ENCODE measurements at regions not wholly inside any gene's neighbourhood (a gene's known extent, or its start where the extent isn't known, plus 50 kb on each side); places are given as distances from the start of the nearest gene placed in this dataset.

DNA sequence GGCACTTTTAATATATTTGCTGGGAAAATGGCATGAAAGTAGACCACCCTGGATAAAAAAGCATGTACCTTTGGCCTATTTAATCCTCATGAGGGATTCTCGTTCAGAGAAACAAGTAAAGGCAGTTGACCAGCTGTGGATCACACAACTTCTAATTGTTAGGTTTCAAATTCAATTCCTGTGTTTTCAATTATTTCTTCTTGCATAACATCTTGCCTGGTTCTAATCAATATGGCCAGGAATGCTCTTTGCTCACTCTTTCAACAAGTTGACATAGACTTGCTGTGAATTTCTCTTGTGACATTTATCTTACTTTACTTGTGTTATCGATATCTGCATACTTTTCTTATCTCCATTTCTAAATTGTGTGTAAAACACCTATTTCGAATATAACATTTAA is 211.8 kb downstream of the SLC7A11 start:
- intact Hi-C loops (cut with micrococcal nuclease) (no loop called here), dilution Hi-C loops (cut with HindIII; ENCODE audit: low sequenced_read_pairs, unreplicated experiment) (no loop called here)

More for the DNA sequence above, 211.8 kb downstream of the SLC7A11 start:
- Histone ChIP-seq H2BK5ac (ENCODE audit: low read depth, low read length, poor library complexity, severe bottlenecking) (no peak overlapping the region), H4K20me1 (ENCODE audit: insufficient read depth, low read length) (no peaks in the 10 kb centered on the region), H3K79me1 (ENCODE audit: low read depth in 1 of 2, low read length in 2 of 2) (no peaks in the 10 kb centered on the region), H4K91ac (ENCODE audit: insufficient read depth, low read depth, low read length) (no peak overlapping the region), H2AFZ (replicated peaks; ENCODE audit: low read length, poor library complexity) (no peak overlapping the region), H2AK5ac (ENCODE audit: low read depth, low read length) (no peak overlapping the region), H4K5ac (ENCODE audit: low read depth, low read length) (no peak overlapping the region), H4K8ac (ENCODE audit: low read depth in 2 of 2, low read length in 2 of 2) (no peak overlapping the region), H3K4ac (ENCODE audit: low read depth, low read length) (no peak overlapping the region), H3K36me3 (ENCODE audit: control insufficient read depth, insufficient read depth, low read length) (no peaks in the 10 kb centered on the region), H3K4me2 (ENCODE audit: low read depth, low read length) (no peak overlapping the region), H2BK20ac (ENCODE audit: low read depth, low read length) (no peak overlapping the region), H2BK15ac (ENCODE audit: low read depth, low read length) (no peak overlapping the region), H3K27ac (ENCODE audit: insufficient read depth, low read length) (no peak overlapping the region), H2BK120ac (ENCODE audit: low read depth, low read length) (no peak overlapping the region), H3K9me3 (ENCODE audit: control insufficient read depth, insufficient read depth, low read length) (no peaks in the 10 kb centered on the region), H3K14ac (replicated peaks; ENCODE audit: low read depth, low read length) (no peak overlapping the region), H3K23ac (ENCODE audit: low read depth, low read length) (no peak overlapping the region), H3K9ac (ENCODE audit: low read depth, low read length) (no peak overlapping the region), H3K4me3 (ENCODE audit: insufficient read depth, low read depth, low read length) (no peak overlapping the region), H3K56ac (ENCODE audit: extremely low read depth, insufficient read depth, low read length) (no peak overlapping the region), H3K27me3 (ENCODE audit: control insufficient read depth, insufficient read depth, low read length) (no peaks in the 10 kb centered on the region), H3K18ac (ENCODE audit: low read depth, low read length) (no peak overlapping the region), H2AK9ac (replicated peaks; ENCODE audit: low read depth, low read length, poor library complexity) (no peak overlapping the region), H3K9me1 (ENCODE audit: insufficient read depth, low read length) (no peaks in the 10 kb centered on the region), H3K4me1 (ENCODE audit: control insufficient read depth, insufficient read depth, low read length) (peaks cover 2% of the 10 kb centered on the region; the same call in 1 of the 2 replicates)
- no TSS peak for BruUV-seq (replicated peaks)
- DNase-seq (no peak), ATAC-seq (ENCODE audit: low read depth) (no peak)
- in situ Hi-C loops (cut with MboI; ENCODE audit: low sequenced_read_pairs): loop anchor here (10.0 kb wide), 1 partner anchor 144 kb away; no protein-coding TSS in a partner anchor
- POLR2A ChIA-PET (ENCODE audit: unreplicated experiment): no interaction called here
- TF ChIP-seq, protein P1, sequence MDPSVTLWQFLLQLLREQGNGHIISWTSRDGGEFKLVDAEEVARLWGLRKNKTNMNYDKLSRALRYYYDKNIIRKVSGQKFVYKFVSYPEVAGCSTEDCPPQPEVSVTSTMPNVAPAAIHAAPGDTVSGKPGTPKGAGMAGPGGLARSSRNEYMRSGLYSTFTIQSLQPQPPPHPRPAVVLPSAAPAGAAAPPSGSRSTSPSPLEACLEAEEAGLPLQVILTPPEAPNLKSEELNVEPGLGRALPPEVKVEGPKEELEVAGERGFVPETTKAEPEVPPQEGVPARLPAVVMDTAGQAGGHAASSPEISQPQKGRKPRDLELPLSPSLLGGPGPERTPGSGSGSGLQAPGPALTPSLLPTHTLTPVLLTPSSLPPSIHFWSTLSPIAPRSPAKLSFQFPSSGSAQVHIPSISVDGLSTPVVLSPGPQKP (IDR thresholded peaks at IDR 0.05; ENCODE audit: borderline replicate concordance, low read depth, low read length): no peak
- TF ChIP-seq SMC3 (IDR thresholded peaks at IDR 0.05; ENCODE audit: low read depth, low read length): no peak
- no peak for TF ChIP-seq CHD1 (IDR thresholded peaks at IDR 0.05; ENCODE audit: low read depth, low read length)
- no peak for TF ChIP-seq CEBPB (IDR thresholded peaks at IDR 0.05; ENCODE audit: low read depth, low read length)
- TF ChIP-seq MXI1 (IDR thresholded peaks at IDR 0.05; ENCODE audit: borderline replicate concordance, low read depth, low read length): no peak
- TF ChIP-seq RCOR1 (IDR thresholded peaks at IDR 0.05; ENCODE audit: insufficient replicate concordance, low read length): no peak
- TF ChIP-seq NFE2L2 (IDR thresholded peaks at IDR 0.05; ENCODE audit: low read depth, low read length): no peak
- TF ChIP-seq RFX5 (IDR thresholded peaks at IDR 0.05; ENCODE audit: low read depth, low read length): no peak
- no peak for TF ChIP-seq CTCF (conservative IDR thresholded peaks at IDR 0.05; ENCODE audit: low read depth, low read length)
- TF ChIP-seq MAZ (IDR thresholded peaks at IDR 0.05; ENCODE audit: borderline replicate concordance, low read depth, low read length): no peak
- no peak for TF ChIP-seq FOS (IDR thresholded peaks at IDR 0.05; ENCODE audit: low read depth, low read length)
- TF ChIP-seq, protein P2, sequence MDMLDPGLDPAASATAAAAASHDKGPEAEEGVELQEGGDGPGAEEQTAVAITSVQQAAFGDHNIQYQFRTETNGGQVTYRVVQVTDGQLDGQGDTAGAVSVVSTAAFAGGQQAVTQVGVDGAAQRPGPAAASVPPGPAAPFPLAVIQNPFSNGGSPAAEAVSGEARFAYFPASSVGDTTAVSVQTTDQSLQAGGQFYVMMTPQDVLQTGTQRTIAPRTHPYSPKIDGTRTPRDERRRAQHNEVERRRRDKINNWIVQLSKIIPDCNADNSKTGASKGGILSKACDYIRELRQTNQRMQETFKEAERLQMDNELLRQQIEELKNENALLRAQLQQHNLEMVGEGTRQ (IDR thresholded peaks at IDR 0.05; ENCODE audit: low read depth, low read length): no peak
- TF ChIP-seq MAFK (IDR thresholded peaks at IDR 0.05; ENCODE audit: low read depth, low read length): no peak
- no CpG with 5 or more reads among the region's 3 CpGs for WGBS, 2 experiments (ENCODE audit: extremely low coverage in 2 of 2, insufficient read length in 1 of 2)
- CTCF ChIA-PET: no interaction called here

Measured in IMR-90 (cell line).